ENCODE measurements at regions not wholly inside any gene's neighbourhood (a gene's known extent, or its start where the extent isn't known, plus 50 kb on each side); places are given as distances from the start of the nearest gene placed in this dataset.

- H3K9ac ChIP-seq (ENCODE audit: low read length in 3 of 3), result no peak overlapping the region
- intact Hi-C loops (cut with DNase I), result no loop called here
- no peaks in the 10 kb centered on the region for H3K27me3 ChIP-seq (ENCODE audit: control insufficient read depth, insufficient read depth, low read length)
- no peaks in the 10 kb centered on the region for H3K4me1 ChIP-seq (ENCODE audit: control insufficient read depth in 2 of 3, insufficient read depth in 2 of 3, low read depth in 1 of 3, low read length in 3 of 3)
- H3K27ac ChIP-seq (ENCODE audit: low read depth in 2 of 2, low read length in 2 of 2), result no peak overlapping the region
- DNase-seq (peak in 2 of 5 donors; percentile 35 to 52), FAIRE-seq (no peak)
- TF ChIP-seq CTCF (IDR thresholded peaks at IDR 0.05; ENCODE audit: borderline replicate concordance, extremely low read depth, insufficient read depth), result no peak
- H3K4me3 ChIP-seq (ENCODE audit: low read length in 3 of 3), result no peak overlapping the region
- no peaks in the 10 kb centered on the region for H3K36me3 ChIP-seq (ENCODE audit: control insufficient read depth in 2 of 3, insufficient read depth in 3 of 3, low read length in 3 of 3)
- no peaks in the 10 kb centered on the region for H3K9me3 ChIP-seq (ENCODE audit: control insufficient read depth in 2 of 3, insufficient read depth in 1 of 3, low read length in 3 of 3)
Observed at GRCh38 chr1:98384461-98385141, 276.9 kb upstream of the SNX7 start.

- TF ChIP-seq CTCF (IDR thresholded peaks at IDR 0.05; ENCODE audit: borderline replicate concordance, extremely low read depth, insufficient read depth), result no peak
- no peak for DNase-seq
- intact Hi-C loops (cut with DNase I), result no loop called here
- H3K9me3 ChIP-seq (ENCODE audit: control insufficient read depth in 2 of 3, insufficient read depth in 1 of 3, low read length in 3 of 3), result no peaks in the 10 kb centered on the region
- no peaks in the 10 kb centered on the region for H3K36me3 ChIP-seq (ENCODE audit: control insufficient read depth in 2 of 3, insufficient read depth in 3 of 3, low read length in 3 of 3)
- FAIRE-seq, result no peak
- no peak overlapping the region for H3K27ac ChIP-seq (ENCODE audit: low read depth in 2 of 2, low read length in 2 of 2)
- no peaks in the 10 kb centered on the region for H3K4me1 ChIP-seq (ENCODE audit: control insufficient read depth in 2 of 3, insufficient read depth in 2 of 3, low read depth in 1 of 3, low read length in 3 of 3)
- no peaks in the 10 kb centered on the region for H3K27me3 ChIP-seq (ENCODE audit: control insufficient read depth, insufficient read depth, low read length)
- no peak overlapping the region for H3K9ac ChIP-seq (ENCODE audit: low read length in 3 of 3)
- no peak overlapping the region for H3K4me3 ChIP-seq (ENCODE audit: low read length in 3 of 3)
Observed at GRCh38 chr1:98382986-98383740, 278.4 kb upstream of the SNX7 start.

- H3K4me3 ChIP-seq (ENCODE audit: low read length in 3 of 3), result no peak overlapping the region
- TF ChIP-seq CTCF (IDR thresholded peaks at IDR 0.05; ENCODE audit: borderline replicate concordance, extremely low read depth, insufficient read depth), result no peak
- no peaks in the 10 kb centered on the region for H3K36me3 ChIP-seq (ENCODE audit: control insufficient read depth in 2 of 3, insufficient read depth in 3 of 3, low read length in 3 of 3)
- no peaks in the 10 kb centered on the region for H3K9me3 ChIP-seq (ENCODE audit: control insufficient read depth in 2 of 3, insufficient read depth in 1 of 3, low read length in 3 of 3)
- intact Hi-C loops (cut with DNase I), result no loop called here
- H3K9ac ChIP-seq (ENCODE audit: low read length in 3 of 3), result no peak overlapping the region
- no peak overlapping the region for H3K27ac ChIP-seq (ENCODE audit: low read depth in 2 of 2, low read length in 2 of 2)
- H3K4me1 ChIP-seq (ENCODE audit: control insufficient read depth in 2 of 3, insufficient read depth in 2 of 3, low read depth in 1 of 3, low read length in 3 of 3), result no peaks in the 10 kb centered on the region
- H3K27me3 ChIP-seq (ENCODE audit: control insufficient read depth, insufficient read depth, low read length), result no peaks in the 10 kb centered on the region
- no peak for DNase-seq
- no peak for FAIRE-seq
Observed at GRCh38 chr1:98382586-98382985, 278.9 kb upstream of the SNX7 start.

All from kidney (tissue), 13 donors.